ENCODE measurements at regions not wholly inside any gene's neighbourhood (a gene's known extent, or its start where the extent isn't known, plus 50 kb on each side); places are given as distances from the start of the nearest gene placed in this dataset.

DNA sequence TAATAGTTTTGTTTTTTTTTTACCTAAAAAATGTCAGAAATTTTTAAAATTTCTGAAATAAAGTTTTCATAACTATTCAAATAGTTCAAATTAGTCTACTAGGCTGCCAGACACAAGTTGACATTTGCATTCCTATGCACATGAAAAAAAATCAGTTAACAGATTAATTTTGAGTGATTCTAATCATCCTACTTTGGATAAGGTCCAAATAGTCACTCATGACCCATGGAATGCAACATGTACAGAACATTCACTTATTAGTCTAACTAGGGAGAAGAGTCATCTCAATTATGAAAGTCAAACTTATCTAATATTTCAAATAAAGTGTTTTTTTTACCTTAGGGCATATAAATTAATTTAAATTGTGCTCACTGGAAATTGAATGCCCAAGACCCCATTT lies 390.2 kb downstream of the EPM2A start:
- intact Hi-C loops (cut with DNase I): no loop called here

DNA sequence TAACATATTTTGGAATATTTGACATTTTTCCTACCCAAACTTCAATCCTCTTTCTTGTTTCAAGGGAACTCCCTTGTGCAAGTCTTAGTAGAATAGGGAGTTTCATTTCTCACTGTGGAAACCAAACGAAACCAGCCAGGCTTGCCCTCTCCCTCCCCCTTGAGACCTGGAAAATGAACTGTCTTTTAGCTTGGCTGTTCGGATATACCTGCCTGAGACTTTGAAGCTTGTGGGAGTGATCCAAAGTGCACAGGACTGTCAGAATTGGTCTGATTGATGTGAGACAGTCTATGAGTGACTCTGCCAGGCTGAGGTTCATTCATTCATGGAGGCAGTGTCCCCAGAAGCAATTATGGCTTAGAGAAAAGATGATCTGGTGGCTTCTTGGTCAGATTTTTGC lies 388.1 kb downstream of the EPM2A start:
- Histone ChIP-seq H3K27me3 (no peaks in the 10 kb centered on the region), H3K4me3 (no peak overlapping the region), H3K27ac (no peak overlapping the region), H3K9me3 (no peaks in the 10 kb centered on the region), H3K36me3 (no peaks in the 10 kb centered on the region), H3K4me1 (no peaks in the 10 kb centered on the region)
- no peak for TF ChIP-seq POLR2A (IDR thresholded peaks at IDR 0.05)
- no peak for TF ChIP-seq CTCF (IDR thresholded peaks at IDR 0.05)
- TF ChIP-seq POLR2AphosphoS5 (IDR thresholded peaks at IDR 0.05; ENCODE audit: insufficient read depth in 1 of 2, low read depth in 1 of 2): no peak
- DNase-seq (ENCODE audit: extremely low spot score in 2 of 2): no peak
- intact Hi-C loops (cut with DNase I): no loop called here

More for the DNA sequence above, 390.2 kb downstream of the EPM2A start:
- Histone ChIP-seq H3K27me3 (no peaks in the 10 kb centered on the region), H3K27ac (no peak overlapping the region), H3K4me3 (no peak overlapping the region), H3K4me1 (no peaks in the 10 kb centered on the region), H3K36me3 (no peaks in the 10 kb centered on the region), H3K9me3 (no peaks in the 10 kb centered on the region)
- DNase-seq (ENCODE audit: extremely low spot score in 2 of 2): no peak
- TF ChIP-seq POLR2AphosphoS5 (IDR thresholded peaks at IDR 0.05; ENCODE audit: insufficient read depth in 1 of 2, low read depth in 1 of 2): no peak
- TF ChIP-seq POLR2A (IDR thresholded peaks at IDR 0.05): no peak

GRCh38 chr6:145349950-145350510 lies 385.3 kb downstream of the EPM2A start:
- no peaks in the 10 kb centered on the region for H3K36me3 ChIP-seq
- H3K27ac ChIP-seq: no peak overlapping the region
- no peak for TF ChIP-seq POLR2A (IDR thresholded peaks at IDR 0.05)
- TF ChIP-seq CTCF (IDR thresholded peaks at IDR 0.05): no peak
- no peak for TF ChIP-seq POLR2AphosphoS5 (IDR thresholded peaks at IDR 0.05; ENCODE audit: insufficient read depth in 1 of 2, low read depth in 1 of 2)

DNA sequence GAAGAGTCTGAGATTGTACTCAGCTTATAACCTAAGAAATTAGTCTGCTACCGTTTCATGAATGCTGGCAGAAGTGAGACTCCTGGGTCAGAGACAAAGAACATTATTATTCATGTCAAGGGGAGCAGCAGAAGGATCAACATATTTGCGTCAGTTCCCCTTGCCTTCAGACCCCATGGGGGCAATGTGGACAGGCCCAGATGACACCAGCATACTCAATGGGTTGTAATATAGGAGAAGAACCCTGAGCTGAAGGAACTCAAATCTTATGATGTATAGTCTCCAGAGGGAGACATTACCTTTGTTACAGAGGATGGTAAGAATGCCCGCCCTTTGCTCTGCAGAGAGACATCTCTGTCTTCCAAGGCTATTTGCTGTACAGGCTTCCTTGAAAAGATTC lies 384.4 kb downstream of the EPM2A start:
- TF ChIP-seq POLR2A (IDR thresholded peaks at IDR 0.05) (no peak), CTCF (IDR thresholded peaks at IDR 0.05) (no peak), POLR2AphosphoS5 (IDR thresholded peaks at IDR 0.05; ENCODE audit: insufficient read depth in 1 of 2, low read depth in 1 of 2) (no peak)
- intact Hi-C loops (cut with DNase I): no loop called here

More at GRCh38 chr6:145349950-145350510, 385.3 kb downstream of the EPM2A start:
- intact Hi-C loops (cut with DNase I): no loop called here
- Histone ChIP-seq H3K27me3 (no peaks in the 10 kb centered on the region), H3K4me1 (no peaks in the 10 kb centered on the region), H3K9me3 (no peaks in the 10 kb centered on the region), H3K4me3 (no peak overlapping the region)
- DNase-seq (ENCODE audit: extremely low spot score in 2 of 2): no peak

DNA sequence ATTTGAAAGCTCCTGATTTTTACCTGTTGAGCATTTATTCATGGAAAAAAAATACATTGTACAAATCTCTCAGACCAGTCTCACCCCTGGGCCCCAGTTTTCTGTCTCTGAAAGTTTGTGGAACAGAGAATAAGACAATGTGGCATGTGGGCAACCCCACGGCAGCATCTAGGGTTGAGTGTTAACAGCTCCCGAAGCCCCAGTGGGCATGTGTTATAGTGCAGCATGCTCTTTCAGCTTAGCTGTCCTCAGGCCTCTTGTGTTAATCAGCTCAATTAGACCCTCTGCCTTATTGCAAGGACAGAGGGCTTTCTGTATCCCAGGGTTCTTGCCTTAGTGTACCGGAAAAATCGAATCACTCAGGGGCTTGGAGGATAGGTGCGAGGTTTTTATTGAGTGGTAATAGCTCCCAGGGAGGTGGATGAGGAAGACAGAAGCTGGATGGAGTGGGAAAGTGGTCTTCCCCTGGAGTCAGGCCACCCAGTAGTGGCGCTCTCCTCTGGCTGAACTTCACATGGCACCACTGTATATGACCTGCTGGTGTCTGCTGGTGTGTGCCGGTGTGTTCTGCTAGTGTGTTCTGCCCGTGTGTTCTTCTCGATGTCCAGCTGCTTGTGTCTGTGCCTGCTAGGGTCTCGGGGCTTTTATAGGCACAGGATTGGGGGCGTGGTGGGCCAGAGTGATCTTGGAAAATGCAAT lies 382.8 kb downstream of the EPM2A start:
- Histone ChIP-seq H3K9me3 (no peaks in the 10 kb centered on the region), H3K27me3 (no peaks in the 10 kb centered on the region), H3K4me3 (no peak overlapping the region), H3K27ac (no peak overlapping the region), H3K4me1 (no peaks in the 10 kb centered on the region), H3K36me3 (no peaks in the 10 kb centered on the region)
- intact Hi-C loops (cut with DNase I): no loop called here
- no peak for TF ChIP-seq CTCF (IDR thresholded peaks at IDR 0.05)
- no peak for TF ChIP-seq POLR2AphosphoS5 (IDR thresholded peaks at IDR 0.05; ENCODE audit: insufficient read depth in 1 of 2, low read depth in 1 of 2)
- no peak for TF ChIP-seq POLR2A (IDR thresholded peaks at IDR 0.05)
- DNase-seq (ENCODE audit: extremely low spot score in 2 of 2): no peak

More for the DNA sequence above, 384.4 kb downstream of the EPM2A start:
- no peak overlapping the region for H3K4me3 ChIP-seq
- no peak overlapping the region for H3K27ac ChIP-seq
- H3K36me3 ChIP-seq: no peaks in the 10 kb centered on the region
- H3K27me3 ChIP-seq: no peaks in the 10 kb centered on the region
- no peak for DNase-seq (ENCODE audit: extremely low spot score in 2 of 2)
- no peaks in the 10 kb centered on the region for H3K9me3 ChIP-seq
- no peaks in the 10 kb centered on the region for H3K4me1 ChIP-seq

Data from vagina (tissue), 2 donors.